ENCODE measurements at regions not wholly inside any gene's neighbourhood (a gene's known extent, or its start where the extent isn't known, plus 50 kb on each side); places are given as distances from the start of the nearest gene placed in this dataset.

DNA sequence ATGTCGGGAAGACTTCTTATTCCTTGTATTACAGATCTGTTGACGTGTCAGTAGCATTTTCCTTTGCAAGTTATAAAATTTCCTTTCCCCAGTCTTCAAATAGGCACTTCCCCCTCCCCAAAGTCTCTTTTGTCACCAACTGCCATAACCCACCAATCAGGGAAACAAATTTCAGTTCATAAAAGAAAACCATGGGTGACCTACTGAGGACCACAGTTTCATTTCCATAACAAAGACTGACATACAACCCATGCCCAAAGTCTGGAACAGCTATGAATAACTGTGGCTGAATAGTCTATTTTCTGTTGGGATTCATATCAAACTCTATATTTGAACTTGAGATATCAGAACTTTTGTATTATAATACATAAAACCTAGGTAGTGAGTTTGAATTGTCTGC, 307.8 kb downstream of the KBTBD8 start:
- TF ChIP-seq, protein P1, sequence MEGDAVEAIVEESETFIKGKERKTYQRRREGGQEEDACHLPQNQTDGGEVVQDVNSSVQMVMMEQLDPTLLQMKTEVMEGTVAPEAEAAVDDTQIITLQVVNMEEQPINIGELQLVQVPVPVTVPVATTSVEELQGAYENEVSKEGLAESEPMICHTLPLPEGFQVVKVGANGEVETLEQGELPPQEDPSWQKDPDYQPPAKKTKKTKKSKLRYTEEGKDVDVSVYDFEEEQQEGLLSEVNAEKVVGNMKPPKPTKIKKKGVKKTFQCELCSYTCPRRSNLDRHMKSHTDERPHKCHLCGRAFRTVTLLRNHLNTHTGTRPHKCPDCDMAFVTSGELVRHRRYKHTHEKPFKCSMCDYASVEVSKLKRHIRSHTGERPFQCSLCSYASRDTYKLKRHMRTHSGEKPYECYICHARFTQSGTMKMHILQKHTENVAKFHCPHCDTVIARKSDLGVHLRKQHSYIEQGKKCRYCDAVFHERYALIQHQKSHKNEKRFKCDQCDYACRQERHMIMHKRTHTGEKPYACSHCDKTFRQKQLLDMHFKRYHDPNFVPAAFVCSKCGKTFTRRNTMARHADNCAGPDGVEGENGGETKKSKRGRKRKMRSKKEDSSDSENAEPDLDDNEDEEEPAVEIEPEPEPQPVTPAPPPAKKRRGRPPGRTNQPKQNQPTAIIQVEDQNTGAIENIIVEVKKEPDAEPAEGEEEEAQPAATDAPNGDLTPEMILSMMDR (IDR thresholded peaks at IDR 0.05) = no peak
- TF ChIP-seq, protein P2, sequence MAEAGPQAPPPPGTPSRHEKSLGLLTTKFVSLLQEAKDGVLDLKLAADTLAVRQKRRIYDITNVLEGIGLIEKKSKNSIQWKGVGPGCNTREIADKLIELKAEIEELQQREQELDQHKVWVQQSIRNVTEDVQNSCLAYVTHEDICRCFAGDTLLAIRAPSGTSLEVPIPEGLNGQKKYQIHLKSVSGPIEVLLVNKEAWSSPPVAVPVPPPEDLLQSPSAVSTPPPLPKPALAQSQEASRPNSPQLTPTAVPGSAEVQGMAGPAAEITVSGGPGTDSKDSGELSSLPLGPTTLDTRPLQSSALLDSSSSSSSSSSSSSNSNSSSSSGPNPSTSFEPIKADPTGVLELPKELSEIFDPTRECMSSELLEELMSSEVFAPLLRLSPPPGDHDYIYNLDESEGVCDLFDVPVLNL (CRISPR knock-in tag; IDR thresholded peaks at IDR 0.05; ENCODE audit: borderline replicate concordance, low read depth) = no peak
- no peak for TF ChIP-seq NFE2L1 (CRISPR knock-in tag; IDR thresholded peaks at IDR 0.05)
- no peak for TF ChIP-seq CREB1 (CRISPR knock-in tag; IDR thresholded peaks at IDR 0.05)
- TF ChIP-seq, protein P3, sequence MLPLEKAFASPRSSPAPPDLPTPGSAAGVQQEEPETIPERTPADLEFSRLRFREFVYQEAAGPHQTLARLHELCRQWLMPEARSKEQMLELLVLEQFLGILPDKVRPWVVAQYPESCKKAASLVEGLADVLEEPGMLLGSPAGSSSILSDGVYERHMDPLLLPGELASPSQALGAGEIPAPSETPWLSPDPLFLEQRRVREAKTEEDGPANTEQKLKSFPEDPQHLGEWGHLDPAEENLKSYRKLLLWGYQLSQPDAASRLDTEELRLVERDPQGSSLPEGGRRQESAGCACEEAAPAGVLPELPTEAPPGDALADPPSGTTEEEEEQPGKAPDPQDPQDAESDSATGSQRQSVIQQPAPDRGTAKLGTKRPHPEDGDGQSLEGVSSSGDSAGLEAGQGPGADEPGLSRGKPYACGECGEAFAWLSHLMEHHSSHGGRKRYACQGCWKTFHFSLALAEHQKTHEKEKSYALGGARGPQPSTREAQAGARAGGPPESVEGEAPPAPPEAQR (CRISPR knock-in tag; IDR thresholded peaks at IDR 0.05) = no peak
- no peak for TF ChIP-seq PRRX2 (CRISPR knock-in tag; IDR thresholded peaks at IDR 0.05)
- TF ChIP-seq, protein P4, sequence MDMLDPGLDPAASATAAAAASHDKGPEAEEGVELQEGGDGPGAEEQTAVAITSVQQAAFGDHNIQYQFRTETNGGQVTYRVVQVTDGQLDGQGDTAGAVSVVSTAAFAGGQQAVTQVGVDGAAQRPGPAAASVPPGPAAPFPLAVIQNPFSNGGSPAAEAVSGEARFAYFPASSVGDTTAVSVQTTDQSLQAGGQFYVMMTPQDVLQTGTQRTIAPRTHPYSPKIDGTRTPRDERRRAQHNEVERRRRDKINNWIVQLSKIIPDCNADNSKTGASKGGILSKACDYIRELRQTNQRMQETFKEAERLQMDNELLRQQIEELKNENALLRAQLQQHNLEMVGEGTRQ (CRISPR knock-in tag; IDR thresholded peaks at IDR 0.05) = no peak
- no peak for TF ChIP-seq NR1H2 (CRISPR knock-in tag; IDR thresholded peaks at IDR 0.05)
- TF ChIP-seq, protein P5, sequence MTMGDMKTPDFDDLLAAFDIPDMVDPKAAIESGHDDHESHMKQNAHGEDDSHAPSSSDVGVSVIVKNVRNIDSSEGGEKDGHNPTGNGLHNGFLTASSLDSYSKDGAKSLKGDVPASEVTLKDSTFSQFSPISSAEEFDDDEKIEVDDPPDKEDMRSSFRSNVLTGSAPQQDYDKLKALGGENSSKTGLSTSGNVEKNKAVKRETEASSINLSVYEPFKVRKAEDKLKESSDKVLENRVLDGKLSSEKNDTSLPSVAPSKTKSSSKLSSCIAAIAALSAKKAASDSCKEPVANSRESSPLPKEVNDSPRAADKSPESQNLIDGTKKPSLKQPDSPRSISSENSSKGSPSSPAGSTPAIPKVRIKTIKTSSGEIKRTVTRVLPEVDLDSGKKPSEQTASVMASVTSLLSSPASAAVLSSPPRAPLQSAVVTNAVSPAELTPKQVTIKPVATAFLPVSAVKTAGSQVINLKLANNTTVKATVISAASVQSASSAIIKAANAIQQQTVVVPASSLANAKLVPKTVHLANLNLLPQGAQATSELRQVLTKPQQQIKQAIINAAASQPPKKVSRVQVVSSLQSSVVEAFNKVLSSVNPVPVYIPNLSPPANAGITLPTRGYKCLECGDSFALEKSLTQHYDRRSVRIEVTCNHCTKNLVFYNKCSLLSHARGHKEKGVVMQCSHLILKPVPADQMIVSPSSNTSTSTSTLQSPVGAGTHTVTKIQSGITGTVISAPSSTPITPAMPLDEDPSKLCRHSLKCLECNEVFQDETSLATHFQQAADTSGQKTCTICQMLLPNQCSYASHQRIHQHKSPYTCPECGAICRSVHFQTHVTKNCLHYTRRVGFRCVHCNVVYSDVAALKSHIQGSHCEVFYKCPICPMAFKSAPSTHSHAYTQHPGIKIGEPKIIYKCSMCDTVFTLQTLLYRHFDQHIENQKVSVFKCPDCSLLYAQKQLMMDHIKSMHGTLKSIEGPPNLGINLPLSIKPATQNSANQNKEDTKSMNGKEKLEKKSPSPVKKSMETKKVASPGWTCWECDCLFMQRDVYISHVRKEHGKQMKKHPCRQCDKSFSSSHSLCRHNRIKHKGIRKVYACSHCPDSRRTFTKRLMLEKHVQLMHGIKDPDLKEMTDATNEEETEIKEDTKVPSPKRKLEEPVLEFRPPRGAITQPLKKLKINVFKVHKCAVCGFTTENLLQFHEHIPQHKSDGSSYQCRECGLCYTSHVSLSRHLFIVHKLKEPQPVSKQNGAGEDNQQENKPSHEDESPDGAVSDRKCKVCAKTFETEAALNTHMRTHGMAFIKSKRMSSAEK (CRISPR knock-in tag; IDR thresholded peaks at IDR 0.05; ENCODE audit: borderline replicate concordance) = no peak
- no peak for TF ChIP-seq TCF7 (CRISPR knock-in tag; IDR thresholded peaks at IDR 0.05; ENCODE audit: low read depth)
- TF ChIP-seq, protein P6, sequence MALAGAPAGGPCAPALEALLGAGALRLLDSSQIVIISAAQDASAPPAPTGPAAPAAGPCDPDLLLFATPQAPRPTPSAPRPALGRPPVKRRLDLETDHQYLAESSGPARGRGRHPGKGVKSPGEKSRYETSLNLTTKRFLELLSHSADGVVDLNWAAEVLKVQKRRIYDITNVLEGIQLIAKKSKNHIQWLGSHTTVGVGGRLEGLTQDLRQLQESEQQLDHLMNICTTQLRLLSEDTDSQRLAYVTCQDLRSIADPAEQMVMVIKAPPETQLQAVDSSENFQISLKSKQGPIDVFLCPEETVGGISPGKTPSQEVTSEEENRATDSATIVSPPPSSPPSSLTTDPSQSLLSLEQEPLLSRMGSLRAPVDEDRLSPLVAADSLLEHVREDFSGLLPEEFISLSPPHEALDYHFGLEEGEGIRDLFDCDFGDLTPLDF (CRISPR knock-in tag; IDR thresholded peaks at IDR 0.05) = no peak

All from WTC11 (cell line).